ENCODE measurements at regions not wholly inside any gene's neighbourhood (a gene's known extent, or its start where the extent isn't known, plus 50 kb on each side); places are given as distances from the start of the nearest gene placed in this dataset.

GRCh38 chrX:139475432-139475831, 55.1 kb upstream of the F9 start:
- TF ChIP-seq, protein P1, sequence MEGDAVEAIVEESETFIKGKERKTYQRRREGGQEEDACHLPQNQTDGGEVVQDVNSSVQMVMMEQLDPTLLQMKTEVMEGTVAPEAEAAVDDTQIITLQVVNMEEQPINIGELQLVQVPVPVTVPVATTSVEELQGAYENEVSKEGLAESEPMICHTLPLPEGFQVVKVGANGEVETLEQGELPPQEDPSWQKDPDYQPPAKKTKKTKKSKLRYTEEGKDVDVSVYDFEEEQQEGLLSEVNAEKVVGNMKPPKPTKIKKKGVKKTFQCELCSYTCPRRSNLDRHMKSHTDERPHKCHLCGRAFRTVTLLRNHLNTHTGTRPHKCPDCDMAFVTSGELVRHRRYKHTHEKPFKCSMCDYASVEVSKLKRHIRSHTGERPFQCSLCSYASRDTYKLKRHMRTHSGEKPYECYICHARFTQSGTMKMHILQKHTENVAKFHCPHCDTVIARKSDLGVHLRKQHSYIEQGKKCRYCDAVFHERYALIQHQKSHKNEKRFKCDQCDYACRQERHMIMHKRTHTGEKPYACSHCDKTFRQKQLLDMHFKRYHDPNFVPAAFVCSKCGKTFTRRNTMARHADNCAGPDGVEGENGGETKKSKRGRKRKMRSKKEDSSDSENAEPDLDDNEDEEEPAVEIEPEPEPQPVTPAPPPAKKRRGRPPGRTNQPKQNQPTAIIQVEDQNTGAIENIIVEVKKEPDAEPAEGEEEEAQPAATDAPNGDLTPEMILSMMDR (IDR thresholded peaks at IDR 0.05) = peak; percentile 12 to 37 (median 35)
- no peak for TF ChIP-seq POLR2A (IDR thresholded peaks at IDR 0.05)
